ENCODE measurements at regions not wholly inside any gene's neighbourhood (a gene's known extent, or its start where the extent isn't known, plus 50 kb on each side); places are given as distances from the start of the nearest gene placed in this dataset.

- Histone ChIP-seq H3K4me3 (no peak overlapping the region), H3K27ac (peak overlapping the region in 1 of 4 donors; percentile 14), H3K36me3 (replicated peaks in 1 of 2; ENCODE audit: insufficient read depth in 1 of 2, low read depth in 2 of 2) (no peaks in the 10 kb centered on the region), H3K9me3 (no peaks in the 10 kb centered on the region), H3K27me3 (no peaks in the 10 kb centered on the region), H3K4me1 (peaks cover 27% of the 10 kb centered on the region)
- TF ChIP-seq POLR2A (IDR thresholded peaks at IDR 0.05) (no peak), CTCF (IDR thresholded peaks at IDR 0.05) (no peak)
- peak; percentile 57 to 86 (median 70) for DNase-seq
- whole genome bisulfite sequencing, 2 donors: 47 to 62% methylated on average over 10 to 12 of the region's 12 CpGs
- intact Hi-C loops (cut with DNase I): no loop called here
- peak; percentile 75 for ATAC-seq
Measured at GRCh38 chr2:129069875-129070594, 751.4 kb upstream of the HS6ST1 start.

GRCh38 chr2:129070663-129071062 lies 752.0 kb upstream of the HS6ST1 start:
- no peaks in the 10 kb centered on the region for H3K27me3 ChIP-seq
- intact Hi-C loops (cut with DNase I): no loop called here
- no peaks in the 10 kb centered on the region for H3K9me3 ChIP-seq
- H3K27ac ChIP-seq: peak overlapping the region in 1 of 4 donors; percentile 14
- 70 to 80% methylated on average over 3 of the region's 3 CpGs for WGBS, 2 donors
- no peaks in the 10 kb centered on the region for H3K36me3 ChIP-seq (replicated peaks in 1 of 2; ENCODE audit: insufficient read depth in 1 of 2, low read depth in 2 of 2)
- no peak overlapping the region for H3K4me3 ChIP-seq
- peaks cover 27% of the 10 kb centered on the region for H3K4me1 ChIP-seq
- TF ChIP-seq CTCF (IDR thresholded peaks at IDR 0.05) (no peak), POLR2A (IDR thresholded peaks at IDR 0.05) (no peak)
- no peak for DNase-seq
- no peak for ATAC-seq

GRCh38 chr2:129071531-129071930 lies 752.9 kb upstream of the HS6ST1 start:
- ATAC-seq (no peak), DNase-seq (no peak)
- intact Hi-C loops (cut with DNase I): no loop called here
- Histone ChIP-seq H3K4me1 (peaks cover 27% of the 10 kb centered on the region), H3K27me3 (no peaks in the 10 kb centered on the region), H3K9me3 (no peaks in the 10 kb centered on the region), H3K27ac (no peak overlapping the region), H3K36me3 (replicated peaks in 1 of 2; ENCODE audit: insufficient read depth in 1 of 2, low read depth in 2 of 2) (no peaks in the 10 kb centered on the region), H3K4me3 (no peak overlapping the region)
- TF ChIP-seq POLR2A (IDR thresholded peaks at IDR 0.05) (no peak), CTCF (IDR thresholded peaks at IDR 0.05) (no peak)
- 71 to 76% methylated on average over 6 of the region's 6 CpGs for WGBS, 2 donors

GRCh38 chr2:129074298-129074920 lies 755.7 kb upstream of the HS6ST1 start:
- peaks cover 22% of the 10 kb centered on the region for H3K4me1 ChIP-seq
- no peak for TF ChIP-seq POLR2A (IDR thresholded peaks at IDR 0.05)
- TF ChIP-seq CTCF (IDR thresholded peaks at IDR 0.05): no peak
- WGBS, 2 donors: 45 to 48% methylated on average over 3 of the region's 3 CpGs
- no peaks in the 10 kb centered on the region for H3K9me3 ChIP-seq
- no peak overlapping the region for H3K27ac ChIP-seq
- H3K36me3 ChIP-seq (replicated peaks in 1 of 2; ENCODE audit: insufficient read depth in 1 of 2, low read depth in 2 of 2): no peaks in the 10 kb centered on the region
- DNase-seq: no peak
- no peak overlapping the region for H3K4me3 ChIP-seq
- peak; percentile 53 for ATAC-seq
- intact Hi-C loops (cut with DNase I): no loop called here
- H3K27me3 ChIP-seq: no peaks in the 10 kb centered on the region
